ENCODE measurements at regions not wholly inside any gene's neighbourhood (a gene's known extent, or its start where the extent isn't known, plus 50 kb on each side); places are given as distances from the start of the nearest gene placed in this dataset.

GRCh38 chr9:129234491-129234890, 56.4 kb upstream of the IER5L start:
- TF ChIP-seq CTCF (IDR thresholded peaks at IDR 0.05; ENCODE audit: low read depth, low read length) = no peak
- TF ChIP-seq EZH2phosphoT487 (IDR thresholded peaks at IDR 0.05; ENCODE audit: low read depth) = no peak
